ENCODE measurements at regions not wholly inside any gene's neighbourhood (a gene's known extent, or its start where the extent isn't known, plus 50 kb on each side); places are given as distances from the start of the nearest gene placed in this dataset.

DNA sequence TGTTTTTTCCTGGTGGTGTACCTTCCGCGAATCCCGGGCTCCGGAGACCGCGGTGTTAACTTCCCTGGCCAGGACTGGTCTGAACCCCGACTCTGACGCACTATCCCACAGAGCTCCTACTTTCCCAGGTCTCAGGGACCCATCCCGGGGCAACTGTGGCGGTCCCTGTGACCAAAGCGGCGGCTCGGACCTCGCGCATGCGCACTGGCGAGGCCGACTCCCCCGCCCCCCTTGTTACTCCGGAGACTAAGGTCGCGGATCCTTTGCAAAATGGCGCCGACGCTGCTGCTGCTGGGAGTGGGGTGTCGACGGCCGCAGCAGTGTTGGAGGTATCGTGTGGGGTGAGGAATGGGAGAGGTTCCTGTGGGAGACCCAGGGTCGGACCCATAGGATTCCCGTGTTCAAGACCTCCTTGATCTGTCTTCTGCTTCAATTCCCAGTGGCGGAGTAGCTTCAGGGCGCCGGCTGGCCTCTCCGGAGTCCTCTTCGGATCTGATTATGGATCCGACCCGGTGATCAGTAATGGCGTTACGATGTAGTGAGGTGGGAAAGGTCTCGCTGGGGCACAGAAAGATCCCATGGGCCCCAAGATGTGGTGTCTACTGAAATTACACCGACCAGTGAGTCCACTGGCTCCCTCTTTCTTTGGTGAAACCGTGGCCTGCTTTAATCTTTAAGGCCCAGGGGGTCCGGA, 66.6 kb upstream of the ZNF527 start:
- TF ChIP-seq, protein P1, sequence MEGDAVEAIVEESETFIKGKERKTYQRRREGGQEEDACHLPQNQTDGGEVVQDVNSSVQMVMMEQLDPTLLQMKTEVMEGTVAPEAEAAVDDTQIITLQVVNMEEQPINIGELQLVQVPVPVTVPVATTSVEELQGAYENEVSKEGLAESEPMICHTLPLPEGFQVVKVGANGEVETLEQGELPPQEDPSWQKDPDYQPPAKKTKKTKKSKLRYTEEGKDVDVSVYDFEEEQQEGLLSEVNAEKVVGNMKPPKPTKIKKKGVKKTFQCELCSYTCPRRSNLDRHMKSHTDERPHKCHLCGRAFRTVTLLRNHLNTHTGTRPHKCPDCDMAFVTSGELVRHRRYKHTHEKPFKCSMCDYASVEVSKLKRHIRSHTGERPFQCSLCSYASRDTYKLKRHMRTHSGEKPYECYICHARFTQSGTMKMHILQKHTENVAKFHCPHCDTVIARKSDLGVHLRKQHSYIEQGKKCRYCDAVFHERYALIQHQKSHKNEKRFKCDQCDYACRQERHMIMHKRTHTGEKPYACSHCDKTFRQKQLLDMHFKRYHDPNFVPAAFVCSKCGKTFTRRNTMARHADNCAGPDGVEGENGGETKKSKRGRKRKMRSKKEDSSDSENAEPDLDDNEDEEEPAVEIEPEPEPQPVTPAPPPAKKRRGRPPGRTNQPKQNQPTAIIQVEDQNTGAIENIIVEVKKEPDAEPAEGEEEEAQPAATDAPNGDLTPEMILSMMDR (IDR thresholded peaks at IDR 0.05): no peak
- no peak for TF ChIP-seq POLR2A (IDR thresholded peaks at IDR 0.05)
